Inflammatory macrophage treated with lipopolysaccharide for 1 hour (primary cell): ENCODE measurements at regions not wholly inside any gene's neighbourhood (a gene's known extent, or its start where the extent isn't known, plus 50 kb on each side); places are given as distances from the start of the nearest gene placed in this dataset.

Experiments
- DNase-seq, 2 donors: peaks; one replicate each; pipeline ENCODE4 v3.0.0-alpha.2; 2020 to 2022

- DNase-seq: no peak
Observed at GRCh38 chr17:72068643-72069042, 52.2 kb upstream of the SOX9 start.

GRCh38 chr17:72069586-72070202, 51.1 kb upstream of the SOX9 start:
- DNase-seq: no peak
